Fibroblast of the aortic adventitia (primary cell): ENCODE measurements at regions not wholly inside any gene's neighbourhood (a gene's known extent, or its start where the extent isn't known, plus 50 kb on each side); places are given as distances from the start of the nearest gene placed in this dataset.
"Not testable (repeated sequence)": the region's sequence is repeated elsewhere in the genome, so short reads cannot be mapped to it uniquely, and the experiment has no call there.

ENCODE experiments used
- DNase-seq: peaks from one replicate; pipeline ENCODE4 v3.0.0-alpha.2; 2010; ENCODE audit warnings: low read depth
- H3K4me3 ChIP-seq: 2 replicates; pipeline ENCODE4 v1.5.1; 2011; ENCODE audit warnings: low read depth, mild to moderate bottlenecking, control low read depth, low read length, moderate library complexity
- TF ChIP-seq, protein P1 (sequence below): IDR thresholded peaks from 2 replicates; pipeline ENCODE4 v1.5.1; 2011; ENCODE audit warnings: mild to moderate bottlenecking, low read length, control low read depth, inconsistent platforms; ENCODE audit not compliant: insufficient read depth

DNA sequence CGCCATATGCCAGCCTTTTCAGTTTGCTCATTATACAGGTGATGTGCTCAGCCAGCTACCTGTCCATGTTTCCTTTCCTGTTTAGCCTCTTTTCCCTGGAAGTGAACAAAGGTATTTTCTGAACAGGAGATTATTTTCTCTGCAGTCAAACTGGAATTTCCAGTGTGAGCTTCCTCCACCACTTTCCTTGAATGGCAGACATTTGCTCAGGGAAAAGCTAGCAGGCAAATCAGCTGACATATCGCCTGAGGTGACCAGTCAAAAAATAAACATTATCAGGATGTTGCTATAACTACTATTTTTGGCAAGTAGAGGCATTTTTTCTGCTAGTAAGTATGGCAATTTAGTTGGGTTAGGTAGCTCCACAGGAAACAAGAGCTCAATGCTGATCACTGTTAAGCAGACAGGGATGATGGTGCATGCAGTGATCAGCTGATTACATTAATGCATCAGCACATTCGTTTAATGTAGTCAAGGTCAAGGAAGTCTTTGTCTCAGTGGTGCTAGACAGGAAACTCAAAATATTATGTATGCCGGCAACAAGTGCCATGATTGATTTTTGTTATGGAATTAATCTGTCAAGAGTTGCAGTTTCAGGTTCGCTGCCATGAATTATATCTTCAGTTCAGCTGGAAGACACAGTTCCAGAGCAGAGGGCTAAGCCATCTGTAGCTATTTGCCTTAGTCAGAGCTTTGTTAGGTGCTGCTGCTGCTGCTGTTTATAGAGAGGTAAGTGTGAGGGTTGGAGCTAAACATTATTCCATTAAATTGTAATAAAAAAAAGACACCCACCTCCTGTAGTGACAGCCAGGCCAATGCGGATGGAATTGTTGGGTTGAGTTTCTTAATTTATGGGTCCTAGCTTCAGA, 179.7 kb upstream of the ST6GALNAC5 start:
- no peak for DNase-seq
- H3K4me3 ChIP-seq, result no peak overlapping the region
- TF ChIP-seq, protein P1, sequence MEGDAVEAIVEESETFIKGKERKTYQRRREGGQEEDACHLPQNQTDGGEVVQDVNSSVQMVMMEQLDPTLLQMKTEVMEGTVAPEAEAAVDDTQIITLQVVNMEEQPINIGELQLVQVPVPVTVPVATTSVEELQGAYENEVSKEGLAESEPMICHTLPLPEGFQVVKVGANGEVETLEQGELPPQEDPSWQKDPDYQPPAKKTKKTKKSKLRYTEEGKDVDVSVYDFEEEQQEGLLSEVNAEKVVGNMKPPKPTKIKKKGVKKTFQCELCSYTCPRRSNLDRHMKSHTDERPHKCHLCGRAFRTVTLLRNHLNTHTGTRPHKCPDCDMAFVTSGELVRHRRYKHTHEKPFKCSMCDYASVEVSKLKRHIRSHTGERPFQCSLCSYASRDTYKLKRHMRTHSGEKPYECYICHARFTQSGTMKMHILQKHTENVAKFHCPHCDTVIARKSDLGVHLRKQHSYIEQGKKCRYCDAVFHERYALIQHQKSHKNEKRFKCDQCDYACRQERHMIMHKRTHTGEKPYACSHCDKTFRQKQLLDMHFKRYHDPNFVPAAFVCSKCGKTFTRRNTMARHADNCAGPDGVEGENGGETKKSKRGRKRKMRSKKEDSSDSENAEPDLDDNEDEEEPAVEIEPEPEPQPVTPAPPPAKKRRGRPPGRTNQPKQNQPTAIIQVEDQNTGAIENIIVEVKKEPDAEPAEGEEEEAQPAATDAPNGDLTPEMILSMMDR, result no peak

DNA sequence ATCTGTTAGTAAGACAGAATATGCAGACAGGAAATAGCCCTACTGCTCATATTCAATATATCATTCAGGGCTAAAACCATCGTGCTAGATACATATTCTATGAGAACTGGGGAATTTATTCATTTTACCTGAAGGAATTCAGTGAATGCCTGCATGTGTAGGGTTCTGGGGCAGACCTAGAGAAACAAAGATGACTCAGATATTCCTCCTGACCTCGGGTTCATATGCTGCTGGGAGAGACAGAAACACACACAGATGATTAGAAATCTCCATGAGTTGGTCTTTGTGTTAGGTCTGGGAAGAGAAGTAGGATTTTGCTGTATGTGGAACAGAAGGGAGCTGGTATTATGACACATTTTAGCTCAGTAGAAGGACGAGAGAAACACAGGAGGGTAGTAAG, 176.5 kb upstream of the ST6GALNAC5 start:
- DNase-seq, result no peak
- H3K4me3 ChIP-seq, result no peak overlapping the region
- TF ChIP-seq, protein P1, result no peak

DNA sequence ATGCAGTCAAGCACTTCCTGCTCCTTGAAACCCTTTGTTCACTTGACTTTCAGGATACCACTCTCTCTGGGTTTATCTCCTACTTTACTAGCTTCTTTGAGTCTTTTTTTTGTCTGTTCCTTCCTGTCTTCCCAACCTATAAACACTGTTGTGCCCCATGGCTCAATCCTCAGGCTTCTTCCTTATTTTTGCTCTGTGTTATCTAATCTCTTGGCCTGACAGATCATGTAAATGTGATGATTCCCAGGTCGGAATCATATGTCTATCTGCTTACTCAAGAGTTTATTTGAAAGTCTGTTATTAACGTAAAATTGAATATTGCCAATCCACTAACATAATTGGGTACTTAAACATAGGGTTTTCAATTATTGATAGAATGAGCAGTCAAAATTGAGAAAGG, 171.7 kb upstream of the ST6GALNAC5 start:
- TF ChIP-seq, protein P1, result no peak
- H3K4me3 ChIP-seq, result no peak overlapping the region

DNA sequence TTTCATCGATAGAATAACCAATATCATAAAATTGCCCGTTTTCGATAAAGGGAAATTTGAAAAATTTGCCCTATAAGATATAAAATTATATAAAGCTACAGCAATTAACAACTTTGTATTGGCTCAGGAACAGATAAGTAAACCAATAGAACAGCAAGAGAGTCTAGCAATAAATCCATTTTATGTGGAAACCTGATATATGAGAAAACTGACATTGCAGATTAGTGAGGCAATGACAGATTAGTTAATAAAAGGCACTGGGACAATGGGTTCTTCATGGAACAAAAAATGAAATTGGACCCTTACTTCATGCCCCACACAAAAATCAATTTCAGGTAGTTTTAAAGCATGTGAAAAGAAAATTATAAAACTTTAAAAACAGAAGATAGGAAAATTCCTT, 169.9 kb upstream of the ST6GALNAC5 start:
- TF ChIP-seq, protein P1, result no peak
- DNase-seq, result no peak
- H3K4me3 ChIP-seq, result no peak overlapping the region

More for the DNA sequence above, 171.7 kb upstream of the ST6GALNAC5 start:
- no peak for DNase-seq

DNA sequence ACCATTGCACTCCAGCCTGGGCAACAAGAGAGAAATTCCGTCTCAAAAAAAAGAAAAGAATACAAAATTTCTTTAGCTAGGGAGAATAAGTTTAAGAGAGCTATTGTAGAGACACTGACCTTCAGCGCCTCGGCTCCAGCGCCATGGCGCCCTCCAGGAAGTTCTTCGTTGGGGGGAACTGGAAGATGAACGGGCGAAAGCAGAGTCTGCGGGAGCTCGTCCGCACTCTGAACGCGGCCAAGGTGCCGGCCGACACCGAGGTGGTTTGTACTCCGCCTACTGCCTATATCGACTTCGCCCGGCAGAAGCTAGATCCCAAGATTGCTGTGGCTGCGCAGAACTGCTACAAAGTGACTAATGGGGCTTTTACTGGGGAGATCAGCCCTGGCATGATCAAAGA, 167.6 kb upstream of the ST6GALNAC5 start:
- DNase-seq, H3K4me3 ChIP-seq: not testable (repeated sequence)

DNA sequence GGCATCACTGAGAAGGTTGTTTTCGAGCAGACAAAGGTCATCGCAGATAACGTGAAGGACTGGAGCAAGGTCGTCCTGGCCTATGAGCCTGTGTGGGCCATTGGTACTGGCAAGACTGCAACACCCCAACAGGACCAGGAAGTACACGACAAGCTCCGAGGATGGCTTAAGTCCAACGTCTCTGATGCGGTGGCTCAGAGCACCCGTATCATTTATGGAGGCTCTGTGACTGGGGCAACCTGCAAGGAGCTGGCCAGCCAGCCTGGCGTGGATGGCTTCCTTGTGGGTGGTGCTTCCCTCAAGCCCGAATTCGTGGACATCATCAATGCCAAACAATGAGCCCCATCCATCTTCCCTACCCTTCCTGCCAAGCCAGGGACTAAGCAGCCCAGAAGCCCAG, 167.1 kb upstream of the ST6GALNAC5 start:
- DNase-seq, result not testable (repeated sequence)

DNA sequence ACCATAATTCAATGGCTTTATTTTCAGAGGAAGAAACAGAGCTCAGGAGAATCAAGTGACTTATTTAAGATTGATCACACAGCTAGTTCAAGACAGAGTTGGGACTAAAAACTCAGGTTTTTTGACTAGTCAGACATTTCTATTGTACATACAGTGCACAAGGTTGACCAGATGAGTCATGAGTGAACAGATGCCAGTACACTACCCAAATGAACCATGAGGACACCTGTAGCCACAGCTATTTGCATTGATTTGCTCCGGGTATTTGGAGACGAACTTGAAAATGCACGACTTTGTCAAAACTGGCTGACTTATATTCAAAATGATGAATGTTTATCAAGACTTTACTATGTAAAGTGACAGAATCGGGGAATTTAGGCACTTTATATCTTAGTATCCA, 161.7 kb upstream of the ST6GALNAC5 start:
- H3K4me3 ChIP-seq, result no peak overlapping the region
- no peak for DNase-seq
- TF ChIP-seq, protein P1, result no peak

More for the DNA sequence above, 167.1 kb upstream of the ST6GALNAC5 start:
- not testable (repeated sequence) for H3K4me3 ChIP-seq

DNA sequence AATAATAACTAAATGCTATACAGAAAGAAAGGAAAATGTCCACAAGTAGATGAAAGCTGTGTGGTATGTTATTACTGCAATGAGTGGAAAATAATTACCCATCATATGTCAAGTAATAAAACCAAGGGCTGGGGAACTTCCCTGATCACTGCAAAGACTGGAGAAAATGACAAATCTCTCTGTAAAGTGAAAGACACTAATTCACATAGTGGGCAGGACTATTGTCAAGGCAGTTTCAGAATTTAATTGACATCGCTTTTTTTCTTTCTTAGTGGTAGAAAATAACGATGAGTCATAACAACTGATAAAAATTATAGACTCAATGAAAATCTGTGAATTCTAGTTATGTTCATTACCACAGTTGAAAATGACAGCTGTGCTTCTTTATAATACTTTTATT, 153.7 kb upstream of the ST6GALNAC5 start:
- TF ChIP-seq, protein P1, result no peak
- H3K4me3 ChIP-seq, result no peak overlapping the region
- no peak for DNase-seq
